ENCODE measurements at regions not wholly inside any gene's neighbourhood (a gene's known extent, or its start where the extent isn't known, plus 50 kb on each side); places are given as distances from the start of the nearest gene placed in this dataset.
"Not testable (repeated sequence)": the region's sequence is repeated elsewhere in the genome, so short reads cannot be mapped to it uniquely, and the experiment has no call there.

DNA sequence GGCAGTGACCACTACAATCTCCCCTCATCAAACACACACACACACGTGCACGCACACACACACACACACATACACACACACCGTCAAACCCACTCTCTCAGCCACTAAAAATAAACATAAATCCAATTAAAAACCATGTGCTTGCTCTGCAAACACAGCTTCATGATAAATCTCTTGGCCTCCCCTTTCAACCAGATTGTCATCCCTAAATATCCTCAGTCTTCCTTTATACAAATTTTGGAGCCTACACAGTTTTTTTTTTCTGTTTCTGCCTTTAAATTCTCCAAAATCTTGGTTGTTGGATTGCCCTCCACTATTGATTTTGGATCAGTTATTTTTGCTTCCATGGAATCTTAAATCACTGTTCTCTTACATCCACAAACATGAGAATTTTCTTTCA lies 245.6 kb downstream of the SATB1 start:
- POLR2A ChIA-PET: no interaction called here
- intact Hi-C loops (cut with micrococcal nuclease): no loop called here
- Mint-ChIP-seq H3K27me3 (no peaks in the 10 kb centered on the region), H3K9me3 (ENCODE audit: insufficient read depth) (no peaks in the 10 kb centered on the region), H3K4me3 (no peak overlapping the region), H3K4me1 (no peaks in the 10 kb centered on the region), H3K27ac (no peak overlapping the region)
- H3K4me2 ChIP-seq (replicated peaks; ENCODE audit: low read depth, low read length, poor library complexity, severe bottlenecking): no peak overlapping the region
- no peaks in the 10 kb centered on the region for H4K20me1 ChIP-seq (ENCODE audit: control insufficient read depth, insufficient read depth, low read length, poor library complexity, severe bottlenecking)
- TF ChIP-seq, protein P1, sequence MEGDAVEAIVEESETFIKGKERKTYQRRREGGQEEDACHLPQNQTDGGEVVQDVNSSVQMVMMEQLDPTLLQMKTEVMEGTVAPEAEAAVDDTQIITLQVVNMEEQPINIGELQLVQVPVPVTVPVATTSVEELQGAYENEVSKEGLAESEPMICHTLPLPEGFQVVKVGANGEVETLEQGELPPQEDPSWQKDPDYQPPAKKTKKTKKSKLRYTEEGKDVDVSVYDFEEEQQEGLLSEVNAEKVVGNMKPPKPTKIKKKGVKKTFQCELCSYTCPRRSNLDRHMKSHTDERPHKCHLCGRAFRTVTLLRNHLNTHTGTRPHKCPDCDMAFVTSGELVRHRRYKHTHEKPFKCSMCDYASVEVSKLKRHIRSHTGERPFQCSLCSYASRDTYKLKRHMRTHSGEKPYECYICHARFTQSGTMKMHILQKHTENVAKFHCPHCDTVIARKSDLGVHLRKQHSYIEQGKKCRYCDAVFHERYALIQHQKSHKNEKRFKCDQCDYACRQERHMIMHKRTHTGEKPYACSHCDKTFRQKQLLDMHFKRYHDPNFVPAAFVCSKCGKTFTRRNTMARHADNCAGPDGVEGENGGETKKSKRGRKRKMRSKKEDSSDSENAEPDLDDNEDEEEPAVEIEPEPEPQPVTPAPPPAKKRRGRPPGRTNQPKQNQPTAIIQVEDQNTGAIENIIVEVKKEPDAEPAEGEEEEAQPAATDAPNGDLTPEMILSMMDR (IDR thresholded peaks at IDR 0.05): no peak
- TF ChIP-seq EZH2 (IDR thresholded peaks at IDR 0.05; ENCODE audit: borderline replicate concordance, insufficient read depth, low read depth, low read length, poor library complexity, severe bottlenecking): no peak
- DNase-seq (no peak), ATAC-seq (ENCODE audit: low read depth) (no peak)
- no peak overlapping the region for H3K9ac ChIP-seq (ENCODE audit: low read length)
- H3K4me3 ChIP-seq (ENCODE audit: control extremely low read depth in 1 of 5, extremely low read depth in 1 of 5, insufficient read depth in 1 of 5, low read depth in 2 of 5, low read length in 4 of 5): no peak overlapping the region
- no peak overlapping the region for H3K27ac ChIP-seq (ENCODE audit: low read length in 2 of 2)
- no peaks in the 10 kb centered on the region for H3K79me2 ChIP-seq (ENCODE audit: control insufficient read depth, insufficient read depth, low read length)
- CTCF ChIA-PET: no interaction called here
- H2AFZ ChIP-seq (ENCODE audit: insufficient read depth, low read depth, low read length, poor library complexity, severe bottlenecking): no peak overlapping the region
- 97% methylated on average over 3 of the region's 3 CpGs for WGBS (ENCODE audit: insufficient coverage)
- H3K9me3 ChIP-seq (ENCODE audit: control extremely low read depth in 1 of 3, control insufficient read depth in 2 of 3, insufficient read depth in 1 of 3, low read length in 2 of 3): peaks cover 0 to 3% (median 0%) of the 10 kb centered on the region in 3 donors
- no peaks in the 10 kb centered on the region for H3K4me1 ChIP-seq (ENCODE audit: control insufficient read depth in 2 of 2, insufficient read depth in 2 of 2, low read length in 2 of 2)
- no peaks in the 10 kb centered on the region for H3K27me3 ChIP-seq (replicated peaks in 1 of 4; ENCODE audit: control extremely low read depth in 1 of 4, control insufficient read depth in 3 of 4, insufficient read depth in 4 of 4, low read length in 3 of 4)
- H3K36me3 ChIP-seq (replicated peaks in 1 of 2; ENCODE audit: control extremely low read depth in 1 of 2, control insufficient read depth in 1 of 2, extremely low read depth in 1 of 2, insufficient read depth in 2 of 2, low read length in 1 of 2): no peaks in the 10 kb centered on the region

DNA sequence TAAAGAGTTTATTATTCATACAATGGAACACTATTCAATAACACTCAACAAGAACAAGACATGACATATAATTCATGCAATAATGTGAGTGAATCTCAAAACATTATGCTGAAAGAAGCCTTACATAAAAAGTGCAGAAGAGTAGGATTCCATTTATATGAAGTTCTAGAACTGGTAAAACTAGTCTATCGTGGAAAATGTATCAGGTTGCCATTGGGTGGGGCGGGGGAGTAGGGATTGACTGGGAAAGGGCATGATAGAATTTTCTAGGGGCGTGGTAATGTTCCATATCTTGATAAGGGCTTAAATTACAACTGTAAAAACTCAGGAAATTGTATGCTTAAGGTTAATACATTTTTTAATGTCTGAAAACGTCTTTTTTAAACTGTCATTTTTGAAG lies 247.9 kb downstream of the SATB1 start:
- intact Hi-C loops (cut with micrococcal nuclease): no loop called here
- no peak overlapping the region for H3K4me3 ChIP-seq (ENCODE audit: control extremely low read depth in 1 of 5, extremely low read depth in 1 of 5, insufficient read depth in 1 of 5, low read depth in 2 of 5, low read length in 4 of 5)
- H4K20me1 ChIP-seq (ENCODE audit: control insufficient read depth, insufficient read depth, low read length, poor library complexity, severe bottlenecking): no peaks in the 10 kb centered on the region
- Mint-ChIP-seq H3K27ac (no peak overlapping the region), H3K4me1 (peaks cover 1% of the 10 kb centered on the region), H3K4me3 (no peak overlapping the region), H3K9me3 (ENCODE audit: insufficient read depth) (no peaks in the 10 kb centered on the region), H3K27me3 (no peaks in the 10 kb centered on the region)
- no peaks in the 10 kb centered on the region for H3K36me3 ChIP-seq (replicated peaks in 1 of 2; ENCODE audit: control extremely low read depth in 1 of 2, control insufficient read depth in 1 of 2, extremely low read depth in 1 of 2, insufficient read depth in 2 of 2, low read length in 1 of 2)
- H3K27me3 ChIP-seq (replicated peaks in 1 of 4; ENCODE audit: control extremely low read depth in 1 of 4, control insufficient read depth in 3 of 4, insufficient read depth in 4 of 4, low read length in 3 of 4): no peaks in the 10 kb centered on the region
- H3K9me3 ChIP-seq (ENCODE audit: control extremely low read depth in 1 of 3, control insufficient read depth in 2 of 3, insufficient read depth in 1 of 3, low read length in 2 of 3): peaks cover 0 to 7% (median 0%) of the 10 kb centered on the region in 3 donors
- no peak overlapping the region for H3K27ac ChIP-seq (ENCODE audit: low read length in 2 of 2)
- ChIA-PET POLR2A (no interaction called here), CTCF (no interaction called here)
- no peak overlapping the region for H3K4me2 ChIP-seq (replicated peaks; ENCODE audit: low read depth, low read length, poor library complexity, severe bottlenecking)
- H3K9ac ChIP-seq (ENCODE audit: low read length): no peak overlapping the region
- ATAC-seq (ENCODE audit: low read depth) (no peak), DNase-seq (no peak)
- no peaks in the 10 kb centered on the region for H3K79me2 ChIP-seq (ENCODE audit: control insufficient read depth, insufficient read depth, low read length)
- no peak for TF ChIP-seq EZH2 (IDR thresholded peaks at IDR 0.05; ENCODE audit: borderline replicate concordance, insufficient read depth, low read depth, low read length, poor library complexity, severe bottlenecking)
- no peaks in the 10 kb centered on the region for H3K4me1 ChIP-seq (ENCODE audit: control insufficient read depth in 2 of 2, insufficient read depth in 2 of 2, low read length in 2 of 2)
- WGBS (ENCODE audit: insufficient coverage): 93% methylated on average over 2 of the region's 4 CpGs
- no peak overlapping the region for H2AFZ ChIP-seq (ENCODE audit: insufficient read depth, low read depth, low read length, poor library complexity, severe bottlenecking)

DNA sequence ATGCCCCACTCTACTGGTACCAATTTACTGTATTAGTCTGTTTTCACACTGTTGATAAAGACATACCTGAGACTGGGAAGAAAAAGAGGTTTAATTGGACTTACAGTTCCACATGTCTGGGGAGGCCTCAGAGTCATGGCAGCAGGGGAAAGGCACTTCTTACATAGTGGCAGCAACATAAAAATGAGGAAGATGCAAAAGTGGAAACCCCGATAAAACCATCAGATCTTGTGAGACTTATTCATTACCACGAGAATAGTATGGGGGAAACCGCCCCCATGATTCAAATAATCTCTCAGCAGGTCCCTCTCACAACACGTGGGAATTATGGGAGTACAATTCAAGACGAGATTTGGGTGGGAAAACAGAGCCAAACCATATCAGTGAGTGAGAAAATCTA lies 251.2 kb downstream of the SATB1 start:
- H3K27ac Mint-ChIP-seq; intact Hi-C loops (cut with micrococcal nuclease); H3K27me3 ChIP-seq (replicated peaks in 1 of 4; ENCODE audit: control extremely low read depth in 1 of 4, control insufficient read depth in 3 of 4, insufficient read depth in 4 of 4, low read length in 3 of 4); H2AFZ ChIP-seq (ENCODE audit: insufficient read depth, low read depth, low read length, poor library complexity, severe bottlenecking); CTCF ChIA-PET; H3K27ac ChIP-seq (ENCODE audit: low read length in 2 of 2); H3K9me3 Mint-ChIP-seq (ENCODE audit: insufficient read depth); H3K36me3 ChIP-seq (replicated peaks in 1 of 2; ENCODE audit: control extremely low read depth in 1 of 2, control insufficient read depth in 1 of 2, extremely low read depth in 1 of 2, insufficient read depth in 2 of 2, low read length in 1 of 2); H3K79me2 ChIP-seq (ENCODE audit: control insufficient read depth, insufficient read depth, low read length); H3K4me1 Mint-ChIP-seq; H3K4me2 ChIP-seq (replicated peaks; ENCODE audit: low read depth, low read length, poor library complexity, severe bottlenecking); H3K4me1 ChIP-seq (ENCODE audit: control insufficient read depth in 2 of 2, insufficient read depth in 2 of 2, low read length in 2 of 2); POLR2A ChIA-PET; ATAC-seq (ENCODE audit: low read depth); H3K27me3 Mint-ChIP-seq; H3K4me3 ChIP-seq (ENCODE audit: control extremely low read depth in 1 of 5, extremely low read depth in 1 of 5, insufficient read depth in 1 of 5, low read depth in 2 of 5, low read length in 4 of 5); H3K9ac ChIP-seq (ENCODE audit: low read length); H4K20me1 ChIP-seq (ENCODE audit: control insufficient read depth, insufficient read depth, low read length, poor library complexity, severe bottlenecking); H3K9me3 ChIP-seq (ENCODE audit: control extremely low read depth in 1 of 3, control insufficient read depth in 2 of 3, insufficient read depth in 1 of 3, low read length in 2 of 3); DNase-seq; H3K4me3 Mint-ChIP-seq: not testable (repeated sequence)
- WGBS (ENCODE audit: insufficient coverage): no CpG with 5 or more reads among the region's 5 CpGs

Data from B cell (primary cell).